ENCODE measurements at regions not wholly inside any gene's neighbourhood (a gene's known extent, or its start where the extent isn't known, plus 50 kb on each side); places are given as distances from the start of the nearest gene placed in this dataset.
"Not testable (repeated sequence)": the region's sequence is repeated elsewhere in the genome, so short reads cannot be mapped to it uniquely, and the experiment has no call there.

DNA sequence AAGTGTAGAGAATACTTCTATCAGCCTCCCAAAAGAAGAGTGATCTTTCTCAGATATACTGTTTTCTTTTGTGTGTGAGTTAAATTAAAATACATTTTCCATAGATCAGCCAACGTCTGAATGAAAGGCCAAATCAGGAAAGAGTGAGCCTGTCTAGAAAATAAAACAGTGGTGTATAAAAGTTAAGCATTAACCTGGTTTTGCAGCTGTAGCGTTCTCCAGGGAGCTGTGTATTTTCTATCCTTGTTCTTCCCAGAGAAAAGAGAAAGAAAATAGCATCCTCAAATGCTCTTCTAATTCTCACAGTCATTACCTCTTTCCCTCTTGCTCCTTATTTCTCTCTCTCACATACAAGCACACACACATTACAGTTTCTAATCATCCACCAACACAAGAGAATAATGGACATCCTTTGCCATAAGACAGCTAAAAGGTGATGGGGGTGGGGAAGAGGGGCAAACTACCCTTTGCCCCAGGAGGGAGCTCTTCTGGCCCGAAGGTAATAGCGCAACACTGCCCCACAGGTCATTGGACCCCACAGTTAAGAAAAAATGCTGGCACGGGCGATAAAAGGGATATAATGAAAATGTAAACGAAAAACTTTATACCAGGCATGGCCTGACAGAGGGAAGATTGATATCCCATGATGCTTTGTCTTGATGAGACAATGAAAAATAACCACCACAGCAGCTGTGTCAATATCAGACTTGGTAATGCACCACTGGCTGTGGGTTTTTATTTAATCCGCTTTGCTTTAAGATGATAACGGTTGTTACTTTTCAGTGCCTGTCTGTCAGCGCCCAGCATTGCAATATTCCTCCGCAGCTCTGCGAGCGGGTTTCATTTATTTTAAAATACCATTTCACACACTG, 150.3 kb downstream of the NUF2 start:
- intact Hi-C loops (cut with DNase I) = no loop called here
- Histone ChIP-seq H3K27ac (replicated peaks in 1 of 4) (no peak overlapping the region), H3K27me3 (no peaks in the 10 kb centered on the region), H3K4me1 (peaks cover 0 to 13% (median 8%) of the 10 kb centered on the region in 4 donors), H3K36me3 (no peaks in the 10 kb centered on the region), H3K9me3 (no peaks in the 10 kb centered on the region), H3K4me3 (peak overlapping the region; percentile 5 to 17 (median 8))
- no peak for DNase-seq (ENCODE audit: extremely low spot score)
- WGBS = 59% methylated on average over 13 of the region's 13 CpGs
- TF ChIP-seq, protein P1, sequence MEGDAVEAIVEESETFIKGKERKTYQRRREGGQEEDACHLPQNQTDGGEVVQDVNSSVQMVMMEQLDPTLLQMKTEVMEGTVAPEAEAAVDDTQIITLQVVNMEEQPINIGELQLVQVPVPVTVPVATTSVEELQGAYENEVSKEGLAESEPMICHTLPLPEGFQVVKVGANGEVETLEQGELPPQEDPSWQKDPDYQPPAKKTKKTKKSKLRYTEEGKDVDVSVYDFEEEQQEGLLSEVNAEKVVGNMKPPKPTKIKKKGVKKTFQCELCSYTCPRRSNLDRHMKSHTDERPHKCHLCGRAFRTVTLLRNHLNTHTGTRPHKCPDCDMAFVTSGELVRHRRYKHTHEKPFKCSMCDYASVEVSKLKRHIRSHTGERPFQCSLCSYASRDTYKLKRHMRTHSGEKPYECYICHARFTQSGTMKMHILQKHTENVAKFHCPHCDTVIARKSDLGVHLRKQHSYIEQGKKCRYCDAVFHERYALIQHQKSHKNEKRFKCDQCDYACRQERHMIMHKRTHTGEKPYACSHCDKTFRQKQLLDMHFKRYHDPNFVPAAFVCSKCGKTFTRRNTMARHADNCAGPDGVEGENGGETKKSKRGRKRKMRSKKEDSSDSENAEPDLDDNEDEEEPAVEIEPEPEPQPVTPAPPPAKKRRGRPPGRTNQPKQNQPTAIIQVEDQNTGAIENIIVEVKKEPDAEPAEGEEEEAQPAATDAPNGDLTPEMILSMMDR (IDR thresholded peaks at IDR 0.05) = no peak
- TF ChIP-seq POLR2AphosphoS5 (IDR thresholded peaks at IDR 0.05) (no peak), POLR2A (IDR thresholded peaks at IDR 0.05; ENCODE audit: low read depth) (no peak), EP300 (IDR thresholded peaks at IDR 0.05) (no peak)

DNA sequence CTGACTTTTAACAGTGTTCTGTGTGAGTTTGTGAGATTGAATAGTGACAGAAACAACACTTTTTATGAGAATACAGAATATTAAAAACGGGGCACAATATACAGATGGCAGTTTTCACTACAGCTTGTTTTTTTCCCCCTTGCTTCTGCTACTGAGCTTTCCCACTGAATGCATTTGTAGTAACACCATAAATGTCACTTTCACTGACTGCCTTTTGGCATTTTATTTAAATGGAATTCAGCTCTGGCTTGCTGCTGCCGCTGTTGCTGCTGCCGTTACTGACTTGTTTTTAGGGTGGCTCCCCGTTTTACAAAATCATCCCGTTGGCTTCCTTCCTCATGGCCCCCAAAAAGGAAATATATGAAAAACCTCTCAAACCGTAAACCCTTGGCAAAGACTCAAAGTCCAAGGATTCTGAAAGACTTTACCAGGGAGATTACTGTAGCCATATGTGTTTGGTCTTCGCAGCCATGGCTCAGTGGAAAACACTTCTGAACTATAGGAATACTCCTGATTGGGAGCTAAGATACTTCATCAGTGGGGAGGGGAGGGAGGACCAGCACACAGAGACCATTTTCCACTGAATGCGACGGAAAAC, 151.0 kb downstream of the NUF2 start:
- 53% methylated on average over 9 of the region's 9 CpGs for WGBS

DNA sequence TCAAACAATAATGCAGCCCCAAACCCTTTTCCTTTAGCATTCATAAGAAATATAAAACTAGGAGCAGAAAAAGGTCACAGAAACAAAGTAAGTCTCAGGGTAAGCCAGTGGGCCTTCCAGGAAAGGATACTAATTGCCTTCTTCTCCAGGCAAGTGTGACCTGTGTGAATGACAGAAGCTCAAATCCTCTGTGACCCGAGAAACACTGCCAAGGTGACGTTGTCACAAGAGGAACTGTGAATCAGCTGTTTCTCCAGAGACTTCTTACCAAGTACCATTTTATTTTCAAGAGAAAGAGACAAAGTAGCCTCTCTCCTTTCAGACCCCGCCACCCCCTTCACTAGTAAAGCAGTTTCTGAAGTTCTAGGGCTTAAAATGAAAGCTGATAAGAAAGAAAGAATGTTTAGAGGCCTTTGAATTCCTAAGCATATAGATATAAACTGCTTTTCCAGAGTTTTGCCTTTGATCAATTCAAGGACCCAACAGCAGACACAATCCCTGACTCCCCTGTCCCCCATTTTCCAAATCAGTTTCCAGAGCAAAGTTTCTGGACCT, 155.6 kb downstream of the NUF2 start:
- no peaks in the 10 kb centered on the region for H3K27me3 ChIP-seq
- peaks cover 0 to 8% (median 6%) of the 10 kb centered on the region in 4 donors for H3K4me1 ChIP-seq
- H3K36me3 ChIP-seq = no peaks in the 10 kb centered on the region
- WGBS = 47% methylated on average over 3 of the region's 3 CpGs
- H3K9me3 ChIP-seq = no peaks in the 10 kb centered on the region
- no peak overlapping the region for H3K4me3 ChIP-seq
- TF ChIP-seq POLR2AphosphoS5 (IDR thresholded peaks at IDR 0.05) (no peak), POLR2A (IDR thresholded peaks at IDR 0.05; ENCODE audit: low read depth) (no peak), EP300 (IDR thresholded peaks at IDR 0.05) (no peak)
- TF ChIP-seq, protein P1 (IDR thresholded peaks at IDR 0.05) = no peak
- intact Hi-C loops (cut with DNase I) = no loop called here
- no peak for DNase-seq (ENCODE audit: extremely low spot score)
- no peak overlapping the region for H3K27ac ChIP-seq (replicated peaks in 1 of 4)

More for the DNA sequence above, 151.0 kb downstream of the NUF2 start:
- intact Hi-C loops (cut with DNase I) = no loop called here
- H3K27me3 ChIP-seq = no peaks in the 10 kb centered on the region
- TF ChIP-seq POLR2A (IDR thresholded peaks at IDR 0.05; ENCODE audit: low read depth) = no peak
- no peak for TF ChIP-seq POLR2AphosphoS5 (IDR thresholded peaks at IDR 0.05)
- TF ChIP-seq EP300 (IDR thresholded peaks at IDR 0.05) = no peak
- TF ChIP-seq, protein P1 (IDR thresholded peaks at IDR 0.05) = no peak
- H3K27ac ChIP-seq (replicated peaks in 1 of 4) = no peak overlapping the region
- H3K9me3 ChIP-seq = no peaks in the 10 kb centered on the region
- DNase-seq (ENCODE audit: extremely low spot score) = no peak
- peak overlapping the region; percentile 5 to 17 (median 8) for H3K4me3 ChIP-seq
- H3K4me1 ChIP-seq = peaks cover 0 to 13% (median 8%) of the 10 kb centered on the region in 4 donors
- H3K36me3 ChIP-seq = no peaks in the 10 kb centered on the region

DNA sequence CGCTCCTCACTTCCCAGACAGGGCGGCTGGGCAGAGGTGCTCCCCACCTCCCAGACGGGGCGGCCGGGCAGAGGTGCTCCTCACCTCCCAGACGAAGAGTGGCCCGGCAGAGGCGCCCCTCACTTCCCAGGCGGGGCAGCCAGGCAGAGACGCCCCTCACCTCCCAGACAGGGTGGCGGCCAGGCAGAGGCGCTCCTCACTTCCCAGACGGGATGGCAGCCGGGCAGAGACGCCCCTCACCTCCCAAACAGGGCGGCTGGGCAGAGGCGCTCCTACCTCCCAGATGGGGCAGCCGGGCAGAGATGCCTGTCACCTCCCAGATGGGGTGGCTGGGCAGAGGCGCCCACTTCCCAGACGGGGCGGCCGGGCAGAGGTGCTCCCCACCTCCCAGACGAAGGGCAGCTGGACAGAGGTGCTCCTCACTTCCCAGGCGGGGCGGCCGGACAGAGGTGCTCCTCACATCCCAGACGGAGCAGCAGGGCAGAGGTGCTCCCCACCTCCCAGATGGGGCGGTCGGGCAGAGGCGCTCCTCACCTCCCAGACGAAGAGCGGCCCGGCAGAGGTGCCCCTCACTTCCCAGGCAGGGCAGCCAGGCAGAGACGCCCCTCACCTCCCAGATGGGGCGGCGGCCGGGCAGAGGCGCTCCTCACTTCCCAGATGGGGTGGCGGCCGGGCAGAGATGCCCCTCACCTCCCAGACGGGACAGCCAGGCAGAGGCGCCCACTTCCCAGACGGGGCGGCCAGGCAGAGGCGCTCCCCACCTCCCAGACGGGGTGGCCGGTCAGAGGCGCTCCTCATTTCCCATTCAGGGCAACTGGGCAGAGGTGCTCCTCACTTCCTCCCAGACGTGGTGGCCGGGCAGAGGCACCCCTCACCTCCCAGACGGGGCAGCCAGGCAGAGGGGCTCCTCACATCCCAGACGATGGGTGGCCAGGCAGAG, 176.9 kb downstream of the NUF2 start:
- H3K4me3 ChIP-seq; DNase-seq (ENCODE audit: extremely low spot score); intact Hi-C loops (cut with DNase I); H3K4me1 ChIP-seq; H3K27ac ChIP-seq (replicated peaks in 1 of 4); H3K36me3 ChIP-seq; H3K27me3 ChIP-seq: not testable (repeated sequence)
- WGBS = 92% methylated on average over 10 of the region's 52 CpGs
- H3K9me3 ChIP-seq = peaks cover 0 to 13% (median 6%) of the 10 kb centered on the region in 4 donors
